ENCODE measurements at regions not wholly inside any gene's neighbourhood (a gene's known extent, or its start where the extent isn't known, plus 50 kb on each side); places are given as distances from the start of the nearest gene placed in this dataset.
A peak's percentile ranks its signal among the peaks of the same experiment; 100 is the strongest.

GRCh38 chr1:65065524-65066418 lies 82.2 kb upstream of the AK4 start:
- no peak for DNase-seq (ENCODE audit: low read depth, low spot score)
- intact Hi-C loops (cut with micrococcal nuclease; ENCODE audit: unreplicated experiment) (no loop called here), in situ Hi-C loops (cut with MboI) (loop anchor here (25.0 kb wide), 1 partner anchor 147 kb away; no protein-coding TSS in a partner anchor)
- BruUV-seq (replicated peaks) = no TSS peak
- ATAC-seq = no peak
- Histone ChIP-seq H3K4me2 (ENCODE audit: control insufficient read depth, insufficient read depth) (no peak overlapping the region), H3K4me1 (ENCODE audit: control insufficient read depth, insufficient read depth, low read length) (peaks cover 4% of the 10 kb centered on the region; the same call in 1 of the 2 replicates), H3K27me3 (replicated peaks in 1 of 2; ENCODE audit: control insufficient read depth in 2 of 2, insufficient read depth in 2 of 2, low read length in 1 of 2) (peaks cover 3 to 4% of the 10 kb centered on the region in 2 experiments; a peak in 3 of 4 replicates), H3K9me3 (replicated peaks; ENCODE audit: control insufficient read depth, insufficient read depth, low read length) (no peaks in the 10 kb centered on the region), H4K20me1 (ENCODE audit: control insufficient read depth, insufficient read depth) (no peaks in the 10 kb centered on the region), H3K4me3 (0 out of 2 replicates have a peak overlapping the region, but pooled peaks have one; percentile 67), H3K79me2 (ENCODE audit: control insufficient read depth, insufficient read depth, low read length) (no peaks in the 10 kb centered on the region), H3K36me3 (ENCODE audit: control insufficient read depth in 2 of 2, insufficient read depth in 2 of 2, low read length in 1 of 2) (no peaks in the 10 kb centered on the region), H2AFZ (ENCODE audit: control insufficient read depth, low read depth, low read length) (no peak overlapping the region), H3K27ac (ENCODE audit: control insufficient read depth, insufficient read depth) (no peak overlapping the region), H3K9ac (ENCODE audit: control insufficient read depth, insufficient read depth, low read length) (no peak overlapping the region)
- ChIA-PET POLR2A (no interaction called here), SMC1A (ENCODE audit: uncharacterized antibody, unreplicated experiment) (interaction anchor here (1.8 to 2.7 kb wide), 3 partner anchors 9 to 166 kb away, joined by 7 to 18 read pairs (median 13); no protein-coding TSS in a partner anchor), CTCF (interaction anchor here (1.0 to 5.9 kb wide), 4 partner anchors 10 to 622 kb away, joined by 4 to 63 read pairs (median 40); no protein-coding TSS in a partner anchor), RAD21 (ENCODE audit: unreplicated experiment) (interaction anchor here (1.1 to 2.0 kb wide), 3 partner anchors 9 to 171 kb away, joined by 3 to 8 read pairs (median 3); no protein-coding TSS in a partner anchor)
- TF ChIP-seq NRF1 (conservative IDR thresholded peaks at IDR 0.05; ENCODE audit: low read depth, low read length) (no peak), ZNF207 (IDR thresholded peaks at IDR 0.05; ENCODE audit: borderline replicate concordance) (no peak), NFXL1 (IDR thresholded peaks at IDR 0.05; ENCODE audit: borderline replicate concordance) (no peak), ETV6 (conservative IDR thresholded peaks at IDR 0.05 in 1 of 2, IDR thresholded peaks at IDR 0.05 in 1 of 2; ENCODE audit: borderline replicate concordance in 1 of 2, low read depth in 1 of 2) (no peak), PBX3 (IDR thresholded peaks at IDR 0.05; ENCODE audit: insufficient replicate concordance, low read depth, low read length) (no peak), SREBF2 (IDR thresholded peaks at IDR 0.05; ENCODE audit: low read length) (no peak), RUNX3 (IDR thresholded peaks at IDR 0.05; ENCODE audit: low read length) (no peak), MTA2 (IDR thresholded peaks at IDR 0.05; ENCODE audit: low read depth) (no peak), NFYB (IDR thresholded peaks at IDR 0.05; ENCODE audit: insufficient read depth, low read depth, low read length) (no peak)
- TF ChIP-seq, protein P1, sequence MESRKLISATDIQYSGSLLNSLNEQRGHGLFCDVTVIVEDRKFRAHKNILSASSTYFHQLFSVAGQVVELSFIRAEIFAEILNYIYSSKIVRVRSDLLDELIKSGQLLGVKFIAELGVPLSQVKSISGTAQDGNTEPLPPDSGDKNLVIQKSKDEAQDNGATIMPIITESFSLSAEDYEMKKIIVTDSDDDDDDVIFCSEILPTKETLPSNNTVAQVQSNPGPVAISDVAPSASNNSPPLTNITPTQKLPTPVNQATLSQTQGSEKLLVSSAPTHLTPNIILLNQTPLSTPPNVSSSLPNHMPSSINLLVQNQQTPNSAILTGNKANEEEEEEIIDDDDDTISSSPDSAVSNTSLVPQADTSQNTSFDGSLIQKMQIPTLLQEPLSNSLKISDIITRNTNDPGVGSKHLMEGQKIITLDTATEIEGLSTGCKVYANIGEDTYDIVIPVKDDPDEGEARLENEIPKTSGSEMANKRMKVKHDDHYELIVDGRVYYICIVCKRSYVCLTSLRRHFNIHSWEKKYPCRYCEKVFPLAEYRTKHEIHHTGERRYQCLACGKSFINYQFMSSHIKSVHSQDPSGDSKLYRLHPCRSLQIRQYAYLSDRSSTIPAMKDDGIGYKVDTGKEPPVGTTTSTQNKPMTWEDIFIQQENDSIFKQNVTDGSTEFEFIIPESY (IDR thresholded peaks at IDR 0.05) = no peak
- TF ChIP-seq, protein P2, sequence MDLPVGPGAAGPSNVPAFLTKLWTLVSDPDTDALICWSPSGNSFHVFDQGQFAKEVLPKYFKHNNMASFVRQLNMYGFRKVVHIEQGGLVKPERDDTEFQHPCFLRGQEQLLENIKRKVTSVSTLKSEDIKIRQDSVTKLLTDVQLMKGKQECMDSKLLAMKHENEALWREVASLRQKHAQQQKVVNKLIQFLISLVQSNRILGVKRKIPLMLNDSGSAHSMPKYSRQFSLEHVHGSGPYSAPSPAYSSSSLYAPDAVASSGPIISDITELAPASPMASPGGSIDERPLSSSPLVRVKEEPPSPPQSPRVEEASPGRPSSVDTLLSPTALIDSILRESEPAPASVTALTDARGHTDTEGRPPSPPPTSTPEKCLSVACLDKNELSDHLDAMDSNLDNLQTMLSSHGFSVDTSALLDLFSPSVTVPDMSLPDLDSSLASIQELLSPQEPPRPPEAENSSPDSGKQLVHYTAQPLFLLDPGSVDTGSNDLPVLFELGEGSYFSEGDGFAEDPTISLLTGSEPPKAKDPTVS (IDR thresholded peaks at IDR 0.05; ENCODE audit: low read depth, low read length) = no peak
- no peak for FAIRE-seq
- 64% methylated on average over 16 of the region's 16 CpGs for WGBS (ENCODE audit: insufficient coverage, insufficient replicate concordance, low lambda C conversion rate, missing lambda C conversion rate)
